ENCODE measurements at regions not wholly inside any gene's neighbourhood (a gene's known extent, or its start where the extent isn't known, plus 50 kb on each side); places are given as distances from the start of the nearest gene placed in this dataset.
A peak's percentile ranks its signal among the peaks of the same experiment; 100 is the strongest.
"Not testable (repeated sequence)": the region's sequence is repeated elsewhere in the genome, so short reads cannot be mapped to it uniquely, and the experiment has no call there.

GRCh38 chr6:164817662-164818061 lies 491.7 kb downstream of the C6orf118 start:
- no peak for DNase-seq

GRCh38 chr6:164812706-164813105 lies 496.7 kb downstream of the C6orf118 start:
- no peak for DNase-seq

- DNase-seq = no peak
These were observed 502.3 kb downstream of the C6orf118 start for GRCh38 chr6:164807125-164807524.

- no peak for DNase-seq
These were observed 514.2 kb downstream of the C6orf118 start for GRCh38 chr6:164795056-164795815.

GRCh38 chr6:164792666-164793065 lies 516.7 kb downstream of the C6orf118 start:
- no peak for DNase-seq

GRCh38 chr6:164791498-164791897 lies 517.9 kb downstream of the C6orf118 start:
- no peak for DNase-seq

- DNase-seq = no peak
These were observed 545.6 kb downstream of the C6orf118 start for GRCh38 chr6:164763788-164764187.

GRCh38 chr6:164757451-164757850 lies 552.0 kb downstream of the C6orf118 start:
- DNase-seq = no peak

GRCh38 chr6:164756723-164757122 lies 552.7 kb downstream of the C6orf118 start:
- no peak for DNase-seq

- DNase-seq = no peak
These were observed 553.3 kb downstream of the C6orf118 start for GRCh38 chr6:164756142-164756541.

GRCh38 chr6:164753517-164753916 lies 555.9 kb downstream of the C6orf118 start:
- DNase-seq = no peak

- no peak for DNase-seq
These were observed 558.0 kb downstream of the C6orf118 start for GRCh38 chr6:164751395-164751794.

GRCh38 chr6:164750128-164750527 lies 559.3 kb downstream of the C6orf118 start:
- DNase-seq = no peak

GRCh38 chr6:164749221-164750064 lies 560.0 kb downstream of the C6orf118 start:
- peak; percentile 83 for DNase-seq

GRCh38 chr6:164744301-164744700 lies 565.1 kb downstream of the C6orf118 start:
- DNase-seq = no peak

GRCh38 chr6:164741938-164742451 lies 567.4 kb downstream of the C6orf118 start:
- DNase-seq = no peak

GRCh38 chr6:164736090-164736489 lies 573.3 kb downstream of the C6orf118 start:
- DNase-seq = not testable (repeated sequence)

- no peak for DNase-seq
These were observed 577.9 kb downstream of the C6orf118 start for GRCh38 chr6:164731539-164731938.

GRCh38 chr6:164721460-164721859 lies 587.9 kb downstream of the C6orf118 start:
- no peak for DNase-seq

GRCh38 chr6:164700497-164700896 lies 608.9 kb downstream of the C6orf118 start:
- DNase-seq = no peak

GRCh38 chr6:164695896-164696295 lies 613.5 kb downstream of the C6orf118 start:
- no peak for DNase-seq

- DNase-seq = no peak
These were observed 615.0 kb downstream of the C6orf118 start for GRCh38 chr6:164694386-164694785.

- no peak for DNase-seq
These were observed 615.5 kb downstream of the C6orf118 start for GRCh38 chr6:164693944-164694343.

Measured in islet precursor cell (in vitro differentiated cells).